PC-9 (cell line): ENCODE measurements at regions not wholly inside any gene's neighbourhood (a gene's known extent, or its start where the extent isn't known, plus 50 kb on each side); places are given as distances from the start of the nearest gene placed in this dataset.

ENCODE experiments used
- BruUV-seq: library from RNA; stranded (reverse); fragments of 400-500 nt; replicated peaks from 2 replicates; lab custom pipeline; 2021; lab: Mats Ljungman, UMichigan
- CTCF ChIA-PET: fragments of 300-600 bp; sonication (Branson Sonifier 250); formaldehyde crosslinking; loops from one replicate; lab custom pipeline; 2022; ENCODE audit warnings: antibody characterized with exemption; lab: Charles Lee
- POLR2A ChIA-PET: fragments of 300-600 bp; sonication (Branson Sonifier 250); formaldehyde crosslinking; loops from one replicate; lab custom pipeline; 2022; ENCODE audit warnings: antibody characterized with exemption; ENCODE audit not compliant: unreplicated experiment; lab: Charles Lee
- DNase-seq, 2 experiments: peaks; one replicate each; pipeline versions ENCODE4 v3.0.0 to v3.0.0-alpha.2; 2015 to 2022; ENCODE audit warnings: mixed read lengths in 1 of 2
- H2AFZ ChIP-seq: fragments of 200-600 bp; sonication (generic); 2 replicates; pipeline ENCODE4 v1.8.1; 2017; ENCODE audit warnings: antibody characterized with exemption
- H3F3A ChIP-seq: fragments of 200-600 bp; sonication (generic); 2 replicates; pipeline ENCODE4 v1.8.1; 2017; ENCODE audit warnings: antibody characterized with exemption, mild to moderate bottlenecking, low read depth; ENCODE audit not compliant: insufficient read depth
- H3K27ac ChIP-seq: fragments of 200-600 bp; sonication (generic); 2 replicates; pipeline ENCODE4 v1.6.1; 2016; ENCODE audit warnings: mixed run types
- H3K27me3 ChIP-seq: fragments of 200-600 bp; sonication (generic); 2 replicates; pipeline ENCODE4 v1.6.1; 2016; ENCODE audit warnings: low read depth, mixed run types; ENCODE audit not compliant: insufficient read depth
- H3K36me3 ChIP-seq: fragments of 200-600 bp; sonication (generic); 2 replicates; pipeline ENCODE4 v1.6.1; 2016; ENCODE audit warnings: low read depth, mixed run types
- H3K4me1 ChIP-seq: fragments of 200-600 bp; sonication (generic); replicated peaks from 2 replicates; pipeline ENCODE4 v1.6.1; 2016; ENCODE audit warnings: mixed run types; ENCODE audit not compliant: insufficient read depth
- H3K4me2 ChIP-seq: fragments of 200-600 bp; sonication (generic); 2 replicates; pipeline ENCODE4 v1.6.1; 2017; ENCODE audit warnings: mixed run types
- H3K4me3 ChIP-seq: fragments of 200-600 bp; sonication (generic); 2 replicates; pipeline ENCODE4 v1.6.1; 2016; ENCODE audit warnings: mixed run types
- H3K79me2 ChIP-seq: fragments of 200-600 bp; sonication (generic); 2 replicates; pipeline ENCODE4 v1.6.1; 2017; ENCODE audit warnings: low read depth, mixed run types
- H3K9me2 ChIP-seq: fragments of 200-600 bp; sonication (generic); 2 replicates; pipeline ENCODE4 v1.8.1; 2017; ENCODE audit warnings: mild to moderate bottlenecking; ENCODE audit not compliant: insufficient read depth
- H3K9me3 ChIP-seq: fragments of 200-600 bp; sonication (generic); 2 replicates; pipeline ENCODE4 v1.8.1; 2016; ENCODE audit warnings: low read depth; ENCODE audit not compliant: insufficient read depth
- H4K20me1 ChIP-seq: fragments of 200-600 bp; sonication (generic); 2 replicates; pipeline ENCODE4 v1.8.1; 2017; ENCODE audit not compliant: insufficient read depth
- CTCF ChIP-seq: fragments of 200-600 bp; sonication (generic); conservative IDR thresholded peaks from 2 replicates; pipeline ENCODE4 v1.6.1; 2017; ENCODE audit warnings: mixed run types, antibody characterized with exemption, mild to moderate bottlenecking, moderate library complexity
- EZH2 ChIP-seq: fragments of 200-600 bp; sonication (generic); IDR thresholded peaks from 2 replicates; pipeline ENCODE4 v1.8.0; 2017; ENCODE audit warnings: antibody characterized with exemption, low read depth
- intact Hi-C: fragments of 100-400 bp; cut with micrococcal nuclease; formaldehyde crosslinking; loops from one replicate; pipeline ENCODE4 v1.10.0; 2022; ENCODE audit not compliant: unreplicated experiment

GRCh38 chr12:63302941-63303536 lies 152.0 kb upstream of the AVPR1A start:
- Histone ChIP-seq H3K36me3 (no peaks in the 10 kb centered on the region), H3K4me3 (no peak overlapping the region), H3K4me2 (no peak overlapping the region), H3K27me3 (no peaks in the 10 kb centered on the region), H4K20me1 (no peaks in the 10 kb centered on the region), H3K27ac (no peak overlapping the region), H3F3A (no peaks in the 10 kb centered on the region), H3K79me2 (no peaks in the 10 kb centered on the region), H3K9me2 (no peaks in the 10 kb centered on the region), H3K9me3 (no peaks in the 10 kb centered on the region), H2AFZ (no peak overlapping the region), H3K4me1 (no peaks in the 10 kb centered on the region)
- POLR2A ChIA-PET = no interaction called here
- intact Hi-C loops = loop anchor here (1.0 kb wide), 1 partner anchor 44 kb away; no protein-coding TSS in a partner anchor
- CTCF ChIA-PET = no interaction called here
- DNase-seq = no peak
- TF ChIP-seq CTCF (no peak), EZH2 (no peak)
- no TSS peak for BruUV-seq

- Histone ChIP-seq H4K20me1 (no peaks in the 10 kb centered on the region; the same call in 1 of the 2 replicates), H3K27ac (no peak overlapping the region), H3K4me2 (no peak overlapping the region), H3K9me3 (no peaks in the 10 kb centered on the region), H2AFZ (no peak overlapping the region), H3K9me2 (no peaks in the 10 kb centered on the region), H3F3A (no peaks in the 10 kb centered on the region), H3K27me3 (no peaks in the 10 kb centered on the region), H3K79me2 (no peaks in the 10 kb centered on the region), H3K4me1 (no peaks in the 10 kb centered on the region), H3K36me3 (no peaks in the 10 kb centered on the region), H3K4me3 (no peak overlapping the region)
- POLR2A ChIA-PET = no interaction called here
- TF ChIP-seq CTCF (no peak), EZH2 (no peak)
- CTCF ChIA-PET = no interaction called here
- intact Hi-C loops = no loop called here
- no peak for DNase-seq
- no TSS peak for BruUV-seq
Observed at GRCh38 chr12:63302269-63302940, 151.4 kb upstream of the AVPR1A start.

GRCh38 chr12:63301311-63301710 lies 150.3 kb upstream of the AVPR1A start:
- BruUV-seq = no TSS peak
- Histone ChIP-seq H4K20me1 (no peaks in the 10 kb centered on the region; the same call in 1 of the 2 replicates), H3F3A (no peaks in the 10 kb centered on the region), H3K4me1 (no peaks in the 10 kb centered on the region), H3K9me3 (no peaks in the 10 kb centered on the region), H3K79me2 (no peaks in the 10 kb centered on the region), H3K4me3 (no peak overlapping the region), H3K4me2 (no peak overlapping the region), H3K27ac (no peak overlapping the region), H2AFZ (no peak overlapping the region), H3K9me2 (no peaks in the 10 kb centered on the region), H3K27me3 (no peaks in the 10 kb centered on the region), H3K36me3 (no peaks in the 10 kb centered on the region)
- intact Hi-C loops = no loop called here
- ChIA-PET POLR2A (no interaction called here), CTCF (interaction anchor here (0.6 kb wide), 1 partner anchor 16 kb away, joined by 3 read pairs; no protein-coding TSS in a partner anchor)
- TF ChIP-seq CTCF = no peak
- no peak for TF ChIP-seq EZH2
- DNase-seq = no peak
